Uterus (tissue), 3 donors: ENCODE measurements at regions not wholly inside any gene's neighbourhood (a gene's known extent, or its start where the extent isn't known, plus 50 kb on each side); places are given as distances from the start of the nearest gene placed in this dataset.
"Not testable (repeated sequence)": the region's sequence is repeated elsewhere in the genome, so short reads cannot be mapped to it uniquely, and the experiment has no call there.

ENCODE experiments used
- DNase-seq, 2 donors: peaks; one replicate each; pipeline ENCODE4 v3.0.0-alpha.2; 2019 to 2020
- H3K27ac ChIP-seq, 2 donors: fragments of 200-600 bp; sonication (generic); 1 replicate in 1 of 2; 2 replicates in 1 of 2; pipeline ENCODE4 v1.5.1; 2016 to 2018
- H3K27me3 ChIP-seq, 2 donors: fragments of 200-600 bp; sonication (generic); one replicate each; pipeline ENCODE4 v1.5.1; 2018 to 2019; ENCODE audit warnings: control low read depth in 1 of 2
- H3K36me3 ChIP-seq, 2 donors: fragments of 200-600 bp; sonication (generic); one replicate each; pipeline ENCODE4 v1.5.1; 2019; ENCODE audit warnings: control low read depth in 1 of 2
- H3K4me1 ChIP-seq, 2 donors: fragments of 200-600 bp; sonication (generic); one replicate each; pipeline ENCODE4 v1.5.1; 2018 to 2019; ENCODE audit warnings: control low read depth in 1 of 2
- H3K4me3 ChIP-seq, 2 donors: fragments of 200-600 bp; sonication (generic); 1 replicate in 1 of 2; 2 replicates in 1 of 2; pipeline ENCODE4 v1.5.1; 2018 to 2019; ENCODE audit warnings: mild to moderate bottlenecking in 1 of 2
- H3K9me3 ChIP-seq, 2 donors: fragments of 200-600 bp; sonication (generic); one replicate each; pipeline ENCODE4 v1.5.1; 2019; ENCODE audit warnings: control low read depth in 1 of 2
- CTCF ChIP-seq, 4 experiments: fragments of 200-600 bp in 2 of 4; fragments of 450-650 bp in 2 of 4; sonication (generic) in 2 of 4; IDR thresholded peaks; one replicate each; pipeline ENCODE4 v1.5.1; 2016 to 2019; ENCODE audit warnings: antibody characterized with exemption in 4 of 4, mild to moderate bottlenecking in 2 of 4, moderate library complexity in 1 of 4
- POLR2A ChIP-seq, 2 donors: fragments of 450-650 bp; IDR thresholded peaks; one replicate each; pipeline ENCODE4 v1.6.1; 2016; ENCODE audit warnings: antibody characterized with exemption in 2 of 2, mild to moderate bottlenecking in 1 of 2, moderate library complexity in 1 of 2
- intact Hi-C: fragments of 100-400 bp; cut with DNase I; formaldehyde crosslinking; loops from one replicate; pipeline ENCODE4 v1.15.1; 2023; ENCODE audit warnings: low total_unique reads
- donor health status: DM: yes; HTN: yes; CAD: no.

- Histone ChIP-seq H3K4me3 (no peak overlapping the region), H3K27ac (no peak overlapping the region), H3K9me3 (no peaks in the 10 kb centered on the region), H3K27me3 (no peaks in the 10 kb centered on the region), H3K4me1 (peaks cover under 1 to 26% of the 10 kb centered on the region in 2 donors), H3K36me3 (no peaks in the 10 kb centered on the region)
- TF ChIP-seq POLR2A (IDR thresholded peaks at IDR 0.05) = no peak
- TF ChIP-seq CTCF (IDR thresholded peaks at IDR 0.05) = no peak
- no peak for DNase-seq
- intact Hi-C loops = no loop called here
Measured at GRCh38 chr19:5286465-5287029, 54.1 kb downstream of the PTPRS start.

DNA sequence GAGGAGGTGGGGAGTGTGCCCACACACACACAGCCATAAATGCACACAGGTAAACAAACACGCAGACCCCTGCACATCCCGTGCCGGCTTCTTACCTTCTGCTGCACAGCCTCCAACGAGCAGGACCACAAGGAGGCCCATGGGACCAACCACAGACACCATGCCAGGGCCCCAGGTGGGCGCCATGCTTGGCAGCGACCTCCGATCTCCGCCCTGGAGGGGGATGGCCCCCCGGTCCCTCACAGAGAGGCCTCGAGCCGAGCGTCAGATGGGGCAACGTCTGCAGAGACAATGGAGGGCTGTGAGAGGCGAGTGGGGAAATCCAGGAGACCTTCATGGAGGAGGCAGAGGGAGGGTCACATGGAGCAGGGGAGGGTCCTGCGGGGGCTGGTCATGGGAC, 54.7 kb downstream of the PTPRS start:
- no peaks in the 10 kb centered on the region for H3K27me3 ChIP-seq
- H3K9me3 ChIP-seq = no peaks in the 10 kb centered on the region
- peaks cover 0 to 23% of the 10 kb centered on the region in 2 donors for H3K4me1 ChIP-seq
- no peak overlapping the region for H3K4me3 ChIP-seq
- no peak for TF ChIP-seq POLR2A (IDR thresholded peaks at IDR 0.05)
- no peak for TF ChIP-seq CTCF (IDR thresholded peaks at IDR 0.05)
- no peak for DNase-seq
- no peak overlapping the region for H3K27ac ChIP-seq
- no peaks in the 10 kb centered on the region for H3K36me3 ChIP-seq
- intact Hi-C loops = no loop called here

DNA sequence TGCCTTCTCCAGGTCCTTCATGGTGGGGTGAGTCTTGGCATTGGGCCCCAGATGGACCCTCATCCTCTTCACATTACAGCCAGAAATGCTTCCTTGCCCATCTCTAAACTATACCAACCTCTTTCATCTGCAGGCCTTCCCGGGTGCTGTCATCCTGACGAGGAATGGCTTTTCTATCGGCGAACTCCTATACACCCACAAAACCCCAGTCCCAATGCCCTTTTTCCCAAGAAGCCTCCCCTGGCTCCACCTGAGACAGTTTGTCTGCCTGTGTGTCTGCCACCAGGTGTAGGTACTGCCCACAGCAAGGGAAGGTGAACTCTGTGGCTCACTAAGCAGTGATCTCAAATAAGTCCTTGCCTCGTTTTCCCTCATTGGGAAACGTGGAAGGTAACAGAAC, 55.3 kb downstream of the PTPRS start:
- Histone ChIP-seq H3K27me3 (no peaks in the 10 kb centered on the region), H3K4me1 (peaks cover 0 to 16% of the 10 kb centered on the region in 2 donors), H3K9me3 (no peaks in the 10 kb centered on the region), H3K36me3 (no peaks in the 10 kb centered on the region), H3K27ac (no peak overlapping the region), H3K4me3 (no peak overlapping the region)
- no peak for DNase-seq
- no peak for TF ChIP-seq CTCF (IDR thresholded peaks at IDR 0.05)
- TF ChIP-seq POLR2A (IDR thresholded peaks at IDR 0.05) = no peak
- intact Hi-C loops = no loop called here

DNA sequence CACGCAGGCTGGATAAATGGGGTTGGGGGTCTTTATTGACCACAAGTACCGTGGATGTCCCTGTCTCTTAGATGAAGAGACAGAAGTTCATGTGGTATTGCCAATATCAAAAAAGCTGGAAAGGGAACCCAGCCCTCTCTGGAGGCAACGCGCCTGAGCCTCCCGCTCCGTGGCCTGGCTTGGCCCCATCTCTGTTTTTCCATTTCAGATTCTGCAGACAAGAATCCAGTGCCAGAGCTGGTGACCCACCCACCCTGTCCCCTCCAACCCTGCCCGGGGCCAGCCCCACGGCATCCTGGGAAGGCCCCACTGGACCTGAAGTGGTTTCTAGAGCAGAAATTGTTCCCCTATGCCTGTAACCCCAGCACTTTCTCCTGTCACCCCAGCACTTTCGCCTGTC, 57.7 kb downstream of the PTPRS start:
- Histone ChIP-seq H3K4me3 (no peak overlapping the region), H3K9me3 (no peaks in the 10 kb centered on the region), H3K27me3 (no peaks in the 10 kb centered on the region), H3K4me1 (no peaks in the 10 kb centered on the region), H3K27ac (peak overlapping the region; percentile 45 to 46), H3K36me3 (no peaks in the 10 kb centered on the region)
- no peak for TF ChIP-seq POLR2A (IDR thresholded peaks at IDR 0.05)
- no peak for TF ChIP-seq CTCF (IDR thresholded peaks at IDR 0.05)
- intact Hi-C loops = no loop called here
- DNase-seq = peak in 1 of 2 donors; percentile 44

DNA sequence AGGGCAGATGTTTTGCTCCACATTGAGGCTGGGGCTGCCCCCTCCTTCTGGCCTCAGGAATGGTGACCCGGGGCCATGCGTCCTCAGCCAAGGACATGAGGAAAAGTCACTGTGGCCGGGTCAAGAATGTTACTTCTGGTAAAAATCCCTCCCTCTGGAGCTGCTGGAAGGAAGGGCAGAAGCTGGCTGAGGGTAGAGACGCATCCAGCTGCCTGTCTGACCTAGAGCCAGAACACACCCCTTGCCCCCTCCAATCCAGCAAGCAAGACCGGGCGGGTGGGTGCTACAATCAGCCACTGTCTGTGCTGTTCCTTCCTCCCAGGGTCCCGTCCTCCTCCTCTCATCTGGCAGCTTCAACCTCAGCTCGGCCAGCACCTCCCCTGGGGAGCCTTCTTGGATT, 59.0 kb downstream of the PTPRS start:
- Histone ChIP-seq H3K27me3 (no peaks in the 10 kb centered on the region), H3K36me3 (no peaks in the 10 kb centered on the region), H3K27ac (peak overlapping the region; percentile 45 to 46), H3K9me3 (no peaks in the 10 kb centered on the region), H3K4me1 (no peaks in the 10 kb centered on the region), H3K4me3 (no peak overlapping the region)
- intact Hi-C loops = no loop called here
- TF ChIP-seq POLR2A (IDR thresholded peaks at IDR 0.05) (no peak), CTCF (IDR thresholded peaks at IDR 0.05) (no peak)
- DNase-seq = peak; percentile 64 to 77

DNA sequence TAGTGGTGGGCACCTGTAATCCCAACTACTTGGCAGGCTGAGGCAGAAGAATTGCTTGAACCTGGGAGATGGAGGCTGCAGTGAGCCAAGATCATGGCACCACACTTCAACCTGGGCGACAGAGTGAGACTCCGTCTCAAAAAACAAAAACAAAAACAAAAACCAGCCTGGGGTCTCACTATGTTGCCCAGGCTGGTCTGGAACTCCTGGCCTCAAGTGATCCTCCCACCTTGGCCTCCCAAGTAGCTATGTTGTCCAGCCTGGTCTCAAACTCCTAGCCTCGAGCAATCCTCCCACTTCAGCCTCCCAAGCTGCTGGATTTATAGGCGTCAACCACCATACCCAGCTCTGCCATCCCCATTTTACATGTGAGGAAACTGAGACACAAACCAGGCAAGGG, 64.9 kb downstream of the PTPRS start:
- H3K4me3 ChIP-seq, H3K27me3 ChIP-seq, H3K36me3 ChIP-seq, H3K9me3 ChIP-seq, H3K4me1 ChIP-seq, H3K27ac ChIP-seq, DNase-seq, intact Hi-C loops: not testable (repeated sequence)
